ENCODE measurements at regions not wholly inside any gene's neighbourhood (a gene's known extent, or its start where the extent isn't known, plus 50 kb on each side); places are given as distances from the start of the nearest gene placed in this dataset.

DNA sequence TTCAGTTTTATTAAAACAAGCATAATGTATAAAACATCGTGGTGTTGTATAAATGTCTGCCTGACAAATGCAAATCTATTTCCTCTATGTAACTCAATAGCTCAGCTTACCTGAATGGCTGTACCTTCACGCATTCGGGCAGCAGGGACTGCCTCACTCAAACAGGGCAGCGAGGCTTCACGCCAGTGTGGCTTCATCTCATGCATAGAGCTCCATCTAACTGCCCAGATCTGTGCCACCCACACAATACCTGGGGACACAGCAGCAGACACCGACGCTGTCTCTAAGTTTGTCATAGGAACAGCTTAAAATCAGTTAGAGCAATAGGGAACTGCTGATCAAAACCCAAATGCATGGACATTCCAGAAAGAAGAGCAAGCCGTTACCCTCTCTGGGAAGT is 182.8 kb upstream of the ANKRD30A start:
- Histone ChIP-seq H3K9me3 (ENCODE audit: control extremely low read depth in 1 of 3, control insufficient read depth in 2 of 3, insufficient read depth in 1 of 3, low read length in 2 of 3) (peaks cover 0 to 23% (median 0%) of the 10 kb centered on the region in 3 donors), H3K79me2 (ENCODE audit: control insufficient read depth, insufficient read depth, low read length) (no peaks in the 10 kb centered on the region), H2AFZ (ENCODE audit: insufficient read depth, low read depth, low read length, poor library complexity, severe bottlenecking) (no peak overlapping the region), H3K36me3 (replicated peaks in 1 of 2; ENCODE audit: control extremely low read depth in 1 of 2, control insufficient read depth in 1 of 2, extremely low read depth in 1 of 2, insufficient read depth in 2 of 2, low read length in 1 of 2) (no peaks in the 10 kb centered on the region), H3K9ac (ENCODE audit: low read length) (no peak overlapping the region), H3K27ac (ENCODE audit: low read length in 2 of 2) (no peak overlapping the region), H4K20me1 (ENCODE audit: control insufficient read depth, insufficient read depth, low read length, poor library complexity, severe bottlenecking) (no peaks in the 10 kb centered on the region), H3K4me3 (ENCODE audit: control extremely low read depth in 1 of 5, extremely low read depth in 1 of 5, insufficient read depth in 1 of 5, low read depth in 2 of 5, low read length in 4 of 5) (no peak overlapping the region), H3K27me3 (replicated peaks in 1 of 4; ENCODE audit: control extremely low read depth in 1 of 4, control insufficient read depth in 3 of 4, insufficient read depth in 4 of 4, low read length in 3 of 4) (no peaks in the 10 kb centered on the region), H3K4me2 (replicated peaks; ENCODE audit: low read depth, low read length, poor library complexity, severe bottlenecking) (no peak overlapping the region), H3K4me1 (ENCODE audit: control insufficient read depth in 2 of 2, insufficient read depth in 2 of 2, low read length in 2 of 2) (no peaks in the 10 kb centered on the region)
- WGBS (ENCODE audit: insufficient coverage) = 91% methylated on average over 5 of the region's 8 CpGs
- no peak for TF ChIP-seq EZH2 (IDR thresholded peaks at IDR 0.05; ENCODE audit: borderline replicate concordance, insufficient read depth, low read depth, low read length, poor library complexity, severe bottlenecking)
- TF ChIP-seq, protein P1, sequence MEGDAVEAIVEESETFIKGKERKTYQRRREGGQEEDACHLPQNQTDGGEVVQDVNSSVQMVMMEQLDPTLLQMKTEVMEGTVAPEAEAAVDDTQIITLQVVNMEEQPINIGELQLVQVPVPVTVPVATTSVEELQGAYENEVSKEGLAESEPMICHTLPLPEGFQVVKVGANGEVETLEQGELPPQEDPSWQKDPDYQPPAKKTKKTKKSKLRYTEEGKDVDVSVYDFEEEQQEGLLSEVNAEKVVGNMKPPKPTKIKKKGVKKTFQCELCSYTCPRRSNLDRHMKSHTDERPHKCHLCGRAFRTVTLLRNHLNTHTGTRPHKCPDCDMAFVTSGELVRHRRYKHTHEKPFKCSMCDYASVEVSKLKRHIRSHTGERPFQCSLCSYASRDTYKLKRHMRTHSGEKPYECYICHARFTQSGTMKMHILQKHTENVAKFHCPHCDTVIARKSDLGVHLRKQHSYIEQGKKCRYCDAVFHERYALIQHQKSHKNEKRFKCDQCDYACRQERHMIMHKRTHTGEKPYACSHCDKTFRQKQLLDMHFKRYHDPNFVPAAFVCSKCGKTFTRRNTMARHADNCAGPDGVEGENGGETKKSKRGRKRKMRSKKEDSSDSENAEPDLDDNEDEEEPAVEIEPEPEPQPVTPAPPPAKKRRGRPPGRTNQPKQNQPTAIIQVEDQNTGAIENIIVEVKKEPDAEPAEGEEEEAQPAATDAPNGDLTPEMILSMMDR (IDR thresholded peaks at IDR 0.05) = no peak
- DNase-seq (no peak), ATAC-seq (ENCODE audit: low read depth) (no peak)
- intact Hi-C loops (cut with micrococcal nuclease) = no loop called here
- Mint-ChIP-seq H3K4me1 (no peaks in the 10 kb centered on the region), H3K27me3 (no peaks in the 10 kb centered on the region), H3K4me3 (no peak overlapping the region), H3K9me3 (ENCODE audit: insufficient read depth) (peaks cover 2% of the 10 kb centered on the region), H3K27ac (no peak overlapping the region)
- CTCF ChIA-PET = no interaction called here
- POLR2A ChIA-PET = no interaction called here

DNA sequence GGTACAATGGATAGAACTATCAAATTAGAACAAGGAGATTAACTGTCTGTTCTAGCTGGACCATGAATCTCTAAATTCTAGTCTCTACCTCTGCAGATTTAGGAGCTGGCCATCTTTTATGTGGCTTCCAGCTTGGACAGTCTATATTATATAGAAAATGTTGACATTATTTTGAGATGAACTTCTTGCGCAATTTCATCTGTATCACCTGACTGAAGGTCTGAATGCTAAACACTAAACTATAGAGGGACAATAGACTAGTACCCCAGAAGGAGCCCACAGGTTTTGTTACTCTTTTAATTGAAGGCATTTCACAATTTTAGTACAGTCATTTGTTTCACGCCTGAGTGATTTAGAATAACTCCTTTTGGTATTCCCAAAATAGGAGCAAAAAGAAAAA is 222.4 kb upstream of the ANKRD30A start:
- Histone ChIP-seq H3K4me3 (ENCODE audit: control extremely low read depth in 1 of 5, extremely low read depth in 1 of 5, insufficient read depth in 1 of 5, low read depth in 2 of 5, low read length in 4 of 5) (no peak overlapping the region), H3K36me3 (replicated peaks in 1 of 2; ENCODE audit: control extremely low read depth in 1 of 2, control insufficient read depth in 1 of 2, extremely low read depth in 1 of 2, insufficient read depth in 2 of 2, low read length in 1 of 2) (no peaks in the 10 kb centered on the region), H3K4me2 (replicated peaks; ENCODE audit: low read depth, low read length, poor library complexity, severe bottlenecking) (no peak overlapping the region), H3K27me3 (replicated peaks in 1 of 4; ENCODE audit: control extremely low read depth in 1 of 4, control insufficient read depth in 3 of 4, insufficient read depth in 4 of 4, low read length in 3 of 4) (no peaks in the 10 kb centered on the region), H3K9ac (ENCODE audit: low read length) (no peak overlapping the region), H2AFZ (ENCODE audit: insufficient read depth, low read depth, low read length, poor library complexity, severe bottlenecking) (no peak overlapping the region), H3K79me2 (ENCODE audit: control insufficient read depth, insufficient read depth, low read length) (no peaks in the 10 kb centered on the region), H3K4me1 (ENCODE audit: control insufficient read depth in 2 of 2, insufficient read depth in 2 of 2, low read length in 2 of 2) (no peaks in the 10 kb centered on the region), H3K27ac (ENCODE audit: low read length in 2 of 2) (no peak overlapping the region), H4K20me1 (ENCODE audit: control insufficient read depth, insufficient read depth, low read length, poor library complexity, severe bottlenecking) (no peaks in the 10 kb centered on the region), H3K9me3 (ENCODE audit: control extremely low read depth in 1 of 3, control insufficient read depth in 2 of 3, insufficient read depth in 1 of 3, low read length in 2 of 3) (peaks cover 0 to 6% (median 0%) of the 10 kb centered on the region in 3 donors)
- intact Hi-C loops (cut with micrococcal nuclease) = no loop called here
- Mint-ChIP-seq H3K4me3 (no peak overlapping the region), H3K9me3 (ENCODE audit: insufficient read depth) (no peaks in the 10 kb centered on the region), H3K4me1 (no peaks in the 10 kb centered on the region), H3K27ac (no peak overlapping the region), H3K27me3 (no peaks in the 10 kb centered on the region)
- ChIA-PET CTCF (no interaction called here), POLR2A (no interaction called here)
- no peak for TF ChIP-seq EZH2 (IDR thresholded peaks at IDR 0.05; ENCODE audit: borderline replicate concordance, insufficient read depth, low read depth, low read length, poor library complexity, severe bottlenecking)
- TF ChIP-seq, protein P1 (IDR thresholded peaks at IDR 0.05) = no peak
- ATAC-seq (ENCODE audit: low read depth) (no peak), DNase-seq (no peak)
- WGBS (ENCODE audit: insufficient coverage) = no CpG with 5 or more reads among the region's 2 CpGs

All from B cell (primary cell).